Effector memory CD4-positive, alpha-beta T cell (primary cell): ENCODE measurements at regions not wholly inside any gene's neighbourhood (a gene's known extent, or its start where the extent isn't known, plus 50 kb on each side); places are given as distances from the start of the nearest gene placed in this dataset.

Experiments used
- DNase-seq, 3 donors: peaks; one replicate each; pipeline ENCODE4 v3.0.0-alpha.2; 2020
- H3K27ac ChIP-seq: 2 replicates; pipeline ENCODE4 v1.7.0; 2013; ENCODE audit warnings: mild to moderate bottlenecking, low read length, moderate library complexity; ENCODE audit not compliant: insufficient read depth, poor library complexity, severe bottlenecking
- H3K27me3 ChIP-seq: replicated peaks from 2 replicates; pipeline ENCODE4 v1.7.0; 2013; ENCODE audit warnings: mild to moderate bottlenecking, low read length; ENCODE audit not compliant: insufficient read depth, control insufficient read depth, poor library complexity, severe bottlenecking
- H3K36me3 ChIP-seq: 2 replicates; pipeline ENCODE4 v1.7.0; 2013; ENCODE audit warnings: mild to moderate bottlenecking, low read length, moderate library complexity; ENCODE audit not compliant: control insufficient read depth, insufficient read depth
- H3K4me1 ChIP-seq: 2 replicates; pipeline ENCODE4 v1.7.0; 2013; ENCODE audit warnings: low read length, mild to moderate bottlenecking; ENCODE audit not compliant: control insufficient read depth, insufficient read depth, poor library complexity, severe bottlenecking
- H3K4me3 ChIP-seq: 2 replicates; pipeline ENCODE4 v1.7.0; 2013; ENCODE audit warnings: low read length, low read depth, mild to moderate bottlenecking; ENCODE audit not compliant: insufficient read depth, poor library complexity, severe bottlenecking
- H3K9me3 ChIP-seq: 2 replicates; pipeline ENCODE4 v1.7.0; 2013; ENCODE audit warnings: mild to moderate bottlenecking, low read length, moderate library complexity; ENCODE audit not compliant: control insufficient read depth

DNA sequence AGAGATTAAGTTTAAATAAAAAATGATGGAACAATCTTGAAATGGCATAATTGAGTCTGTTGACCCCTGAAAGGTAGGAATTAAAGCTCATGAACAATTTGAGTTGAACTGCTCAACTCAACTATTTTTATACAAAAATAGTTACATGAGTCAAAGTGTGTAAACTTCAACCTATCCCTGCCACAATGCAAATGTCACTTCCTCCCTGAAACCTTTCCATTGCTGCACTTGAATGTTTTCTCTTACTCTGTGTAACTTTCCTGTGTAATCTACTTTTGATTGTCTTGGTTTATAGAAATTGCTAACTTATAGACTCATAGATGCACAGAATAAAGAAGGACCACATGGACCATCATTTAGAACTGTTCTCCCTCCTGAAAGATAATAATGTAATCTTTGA, 218.5 kb downstream of the GBA3 start:
- Histone ChIP-seq H3K27me3 (no peaks in the 10 kb centered on the region), H3K9me3 (no peaks in the 10 kb centered on the region), H3K36me3 (no peaks in the 10 kb centered on the region), H3K4me3 (no peak overlapping the region), H3K27ac (no peak overlapping the region), H3K4me1 (no peaks in the 10 kb centered on the region)
- no peak for DNase-seq

DNA sequence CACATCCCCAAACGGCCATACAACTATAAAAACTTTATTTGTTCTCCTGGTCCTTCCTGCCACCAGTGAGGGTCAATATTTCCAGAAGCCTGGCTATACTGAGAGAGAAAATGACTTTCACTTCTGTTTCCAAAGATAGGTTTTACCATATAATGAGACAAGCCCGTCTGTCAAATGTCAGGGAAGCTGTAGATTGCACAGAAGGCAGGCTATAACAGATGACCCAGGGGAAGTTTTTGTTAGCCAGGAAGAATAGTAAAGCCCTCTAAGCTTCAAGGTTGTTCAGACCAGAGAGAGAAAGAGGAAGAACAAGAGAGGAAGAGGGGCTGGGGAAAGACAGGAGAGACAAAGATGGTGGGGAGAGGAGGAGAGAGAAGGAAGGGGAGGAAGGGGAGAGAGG, 217.5 kb downstream of the GBA3 start:
- H3K4me3 ChIP-seq = no peak overlapping the region
- no peak for DNase-seq
- no peaks in the 10 kb centered on the region for H3K9me3 ChIP-seq
- no peak overlapping the region for H3K27ac ChIP-seq
- no peaks in the 10 kb centered on the region for H3K36me3 ChIP-seq
- H3K27me3 ChIP-seq = no peaks in the 10 kb centered on the region
- no peaks in the 10 kb centered on the region for H3K4me1 ChIP-seq

DNA sequence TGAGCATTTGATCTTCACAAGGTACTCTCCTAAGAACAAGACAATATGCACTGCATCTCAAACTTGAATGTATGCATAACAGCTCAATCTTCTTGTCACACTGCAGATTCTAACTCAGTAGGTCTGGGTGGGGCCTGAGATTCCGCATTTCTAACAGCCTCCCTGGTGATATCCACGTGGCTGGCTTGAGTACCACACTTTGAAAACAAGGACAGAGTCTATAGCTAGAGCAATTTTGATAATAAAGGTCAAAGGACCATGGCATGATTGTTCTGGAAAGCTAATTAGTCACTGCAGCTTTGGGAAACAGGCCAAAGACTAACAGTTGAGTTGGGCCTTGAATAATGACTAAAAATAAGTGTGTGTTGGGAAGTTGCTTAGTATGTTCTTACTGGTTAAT, 213.3 kb downstream of the GBA3 start:
- H3K27ac ChIP-seq = no peak overlapping the region
- H3K9me3 ChIP-seq = no peaks in the 10 kb centered on the region
- no peaks in the 10 kb centered on the region for H3K4me1 ChIP-seq
- H3K36me3 ChIP-seq = no peaks in the 10 kb centered on the region
- DNase-seq = no peak
- H3K27me3 ChIP-seq = no peaks in the 10 kb centered on the region
- no peak overlapping the region for H3K4me3 ChIP-seq

DNA sequence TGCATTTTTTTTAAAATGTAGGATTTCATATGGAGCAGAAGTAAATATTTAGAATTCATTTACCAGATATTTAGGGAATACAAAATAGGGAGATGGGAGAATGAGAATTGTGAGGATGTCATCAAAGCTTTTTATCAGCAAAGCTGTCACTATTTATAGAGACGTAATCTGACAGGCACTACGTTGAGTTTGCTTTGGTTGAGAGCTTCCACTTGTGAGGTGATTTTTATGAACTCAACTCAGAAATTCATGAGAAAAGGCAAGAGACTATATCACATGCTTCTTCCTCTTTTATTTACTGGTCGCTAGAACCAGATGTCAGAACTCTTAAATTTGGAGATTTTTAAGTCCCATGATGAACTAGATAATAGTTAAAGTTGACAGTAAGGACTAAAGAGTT, 211.2 kb downstream of the GBA3 start:
- Histone ChIP-seq H3K4me3 (no peak overlapping the region), H3K36me3 (no peaks in the 10 kb centered on the region), H3K27me3 (no peaks in the 10 kb centered on the region), H3K27ac (no peak overlapping the region), H3K4me1 (no peaks in the 10 kb centered on the region), H3K9me3 (no peaks in the 10 kb centered on the region)
- no peak for DNase-seq

DNA sequence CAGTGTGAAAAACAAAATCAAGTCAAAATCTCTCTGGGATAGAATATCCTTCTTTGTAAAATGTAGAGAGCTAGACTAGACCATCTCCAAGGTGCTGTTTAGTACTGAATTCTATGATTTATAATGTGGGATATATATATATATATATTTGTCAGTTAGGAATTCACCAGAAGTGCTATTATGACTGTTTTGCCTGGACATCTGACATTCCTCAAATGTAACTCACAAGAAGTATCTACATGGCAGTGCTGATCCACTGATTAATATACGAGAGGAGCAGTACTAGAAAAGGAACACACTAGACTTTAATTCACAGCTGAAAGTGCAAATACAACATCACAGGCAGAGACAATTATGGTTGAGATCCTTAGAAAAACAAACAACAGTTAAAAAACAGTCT, 208.9 kb downstream of the GBA3 start:
- DNase-seq = no peak
- H3K27me3 ChIP-seq = no peaks in the 10 kb centered on the region

DNA sequence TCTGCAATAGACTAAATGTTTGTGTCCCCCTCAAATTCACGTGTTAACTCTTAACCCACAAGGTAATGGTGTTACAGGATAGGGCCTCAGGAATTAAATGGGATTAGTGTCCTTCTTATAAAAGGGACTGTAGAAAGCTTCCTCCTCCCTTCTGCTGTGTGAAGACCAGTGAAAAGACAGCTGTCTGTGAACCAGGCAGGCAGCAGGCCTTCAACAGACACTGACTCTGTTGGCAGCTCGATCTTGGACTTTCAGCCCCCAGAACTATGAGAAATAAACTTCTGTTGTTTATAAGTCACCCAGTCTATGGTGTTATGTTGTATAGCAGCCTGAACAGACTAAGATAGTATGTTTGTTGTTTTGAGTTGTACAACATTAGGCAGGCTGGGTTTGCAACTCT, 208.1 kb downstream of the GBA3 start:
- Histone ChIP-seq H3K27ac (no peak overlapping the region), H3K4me1 (no peaks in the 10 kb centered on the region), H3K4me3 (no peak overlapping the region), H3K9me3 (no peaks in the 10 kb centered on the region), H3K36me3 (no peaks in the 10 kb centered on the region), H3K27me3 (no peaks in the 10 kb centered on the region)
- DNase-seq = no peak

More for the DNA sequence above, 208.9 kb downstream of the GBA3 start:
- Histone ChIP-seq H3K4me1 (no peaks in the 10 kb centered on the region), H3K27ac (no peak overlapping the region), H3K36me3 (no peaks in the 10 kb centered on the region), H3K4me3 (no peak overlapping the region), H3K9me3 (no peaks in the 10 kb centered on the region)

DNA sequence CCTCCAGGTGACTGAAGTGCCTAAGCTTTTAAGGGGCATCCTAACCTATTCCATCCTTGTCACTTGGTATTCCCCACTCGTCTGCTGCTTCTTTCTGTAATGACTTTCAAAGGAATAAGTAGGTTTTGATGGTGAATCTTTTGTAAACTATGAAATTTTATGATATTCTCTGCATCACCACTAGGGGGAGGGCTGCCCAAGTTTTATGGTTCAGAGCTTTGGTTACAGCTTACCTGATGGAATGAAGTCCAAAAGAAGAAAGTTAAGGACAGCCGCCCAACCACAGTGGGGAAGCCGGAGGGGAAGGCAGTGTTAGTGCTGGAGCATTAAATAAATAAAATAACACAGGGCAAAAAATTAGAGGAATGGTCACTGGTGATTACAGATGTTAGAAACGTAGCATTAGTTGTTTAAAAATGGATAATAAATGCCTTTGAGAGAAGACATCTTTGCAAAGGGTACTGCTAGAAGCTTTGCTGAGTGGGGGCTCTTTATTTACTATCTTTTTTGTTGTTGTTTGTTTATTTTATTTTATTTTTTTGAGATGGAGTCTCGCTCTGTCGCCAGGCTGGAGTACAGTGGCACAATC, 204.9 kb downstream of the GBA3 start:
- DNase-seq = no peak
- Histone ChIP-seq H3K4me3 (no peak overlapping the region), H3K4me1 (no peaks in the 10 kb centered on the region), H3K27ac (no peak overlapping the region), H3K27me3 (no peaks in the 10 kb centered on the region), H3K9me3 (no peaks in the 10 kb centered on the region), H3K36me3 (no peaks in the 10 kb centered on the region)

DNA sequence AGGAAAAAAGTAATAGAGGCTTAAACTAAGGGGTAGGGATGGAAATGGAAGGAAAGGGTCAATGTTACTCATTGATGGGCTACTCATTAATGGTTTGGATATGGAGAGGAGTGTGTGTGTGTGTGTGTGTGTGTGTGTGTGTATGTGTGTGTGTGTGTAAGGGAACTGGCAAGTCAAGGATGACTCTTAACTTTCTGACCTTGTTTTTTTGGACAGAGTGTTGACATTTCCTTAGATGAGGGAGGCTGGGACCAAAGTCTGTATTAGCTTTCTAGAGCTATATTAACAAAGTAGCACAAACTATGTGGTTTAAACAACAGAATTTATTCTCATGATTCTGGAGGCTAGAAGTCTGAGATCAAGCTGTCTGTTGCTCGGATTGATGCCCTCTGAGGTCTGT, 202.7 kb downstream of the GBA3 start:
- H3K27ac ChIP-seq = no peak overlapping the region
- DNase-seq = no peak
- H3K9me3 ChIP-seq = no peaks in the 10 kb centered on the region
- no peaks in the 10 kb centered on the region for H3K4me1 ChIP-seq
- no peak overlapping the region for H3K4me3 ChIP-seq
- no peaks in the 10 kb centered on the region for H3K27me3 ChIP-seq
- H3K36me3 ChIP-seq = no peaks in the 10 kb centered on the region

DNA sequence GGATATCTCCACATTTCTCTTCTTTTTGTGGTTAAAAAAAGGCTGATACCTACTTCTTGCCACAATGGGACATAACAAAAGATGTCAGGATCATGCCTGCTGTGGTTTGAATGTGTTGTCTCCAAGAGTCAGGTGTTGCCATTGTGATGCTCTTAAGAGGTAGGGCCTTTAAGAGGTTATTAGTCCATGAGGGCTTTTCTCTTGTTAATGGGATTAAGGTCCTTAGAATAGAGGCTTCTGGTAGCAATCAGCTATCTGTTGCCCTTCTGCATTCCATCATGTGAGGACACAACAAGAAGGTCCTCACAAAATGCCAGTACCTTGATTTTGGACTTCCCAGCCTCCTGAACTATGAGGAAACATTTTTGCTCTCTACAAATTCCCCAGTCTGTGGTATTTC, 191.4 kb downstream of the GBA3 start:
- H3K4me3 ChIP-seq = no peak overlapping the region
- no peak for DNase-seq
- no peaks in the 10 kb centered on the region for H3K36me3 ChIP-seq
- no peaks in the 10 kb centered on the region for H3K9me3 ChIP-seq
- H3K4me1 ChIP-seq = no peaks in the 10 kb centered on the region
- H3K27me3 ChIP-seq = no peaks in the 10 kb centered on the region
- H3K27ac ChIP-seq = no peak overlapping the region

DNA sequence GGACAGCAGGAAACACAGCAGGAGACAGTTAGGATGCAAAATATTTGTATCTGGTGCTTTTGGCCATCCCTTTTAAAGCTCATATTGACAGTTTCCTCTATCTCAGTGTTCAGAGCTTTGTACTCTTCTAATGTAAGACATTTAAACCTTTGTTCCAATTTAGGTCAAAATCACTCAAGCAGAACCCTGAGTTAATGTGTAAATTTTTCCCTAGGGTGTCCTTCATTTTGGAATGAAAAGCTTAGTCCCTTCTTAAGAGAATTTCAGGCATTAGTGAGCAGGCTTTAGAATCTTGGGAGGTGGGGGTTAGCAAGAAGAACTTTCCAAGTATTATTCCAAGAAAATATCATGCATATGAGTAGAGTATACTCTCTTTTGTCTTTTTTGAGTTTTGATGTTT, 188.7 kb downstream of the GBA3 start:
- Histone ChIP-seq H3K4me3 (no peak overlapping the region), H3K9me3 (no peaks in the 10 kb centered on the region), H3K27ac (no peak overlapping the region), H3K27me3 (no peaks in the 10 kb centered on the region), H3K36me3 (no peaks in the 10 kb centered on the region), H3K4me1 (no peaks in the 10 kb centered on the region)
- no peak for DNase-seq
